OCI-LY7 (cell line): ENCODE measurements at regions not wholly inside any gene's neighbourhood (a gene's known extent, or its start where the extent isn't known, plus 50 kb on each side); places are given as distances from the start of the nearest gene placed in this dataset.

Source experiments
- BruUV-seq: library from RNA; stranded (reverse); fragments of 400-500 nt; replicated peaks from 2 replicates; lab custom pipeline; 2021; lab: Mats Ljungman, UMichigan
- CTCF ChIA-PET: fragments of 300-600 bp; sonication (Branson Sonifier 250); formaldehyde crosslinking; loops from one replicate; lab custom pipeline; 2022; ENCODE audit warnings: antibody characterized with exemption; ENCODE audit not compliant: unreplicated experiment; lab: Charles Lee
- POLR2A ChIA-PET: fragments of 300-600 bp; sonication (Branson Sonifier 250); formaldehyde crosslinking; loops from one replicate; lab custom pipeline; 2022; ENCODE audit warnings: antibody characterized with exemption; lab: Charles Lee
- DNase-seq: peaks from one replicate; pipeline ENCODE4 v3.0.0-alpha.2; 2015; ENCODE audit warnings: low spot score
- H2AFZ ChIP-seq: fragments of 200-600 bp; sonication (generic), shearing (Covaris generic); 2 replicates; pipeline ENCODE4 v1.6.1; 2014; ENCODE audit warnings: mild to moderate bottlenecking, antibody characterized with exemption, low read length, moderate library complexity
- H3K27ac ChIP-seq: fragments of 200-600 bp; sonication (generic); 2 replicates; pipeline ENCODE4 v1.5.1; 2014; ENCODE audit warnings: mixed run types, low read depth, mild to moderate bottlenecking, moderate library complexity, low read length, inconsistent platforms; ENCODE audit not compliant: poor library complexity, severe bottlenecking
- H3K36me3 ChIP-seq: fragments of 200-600 bp; sonication (generic); 2 replicates; pipeline ENCODE4 v1.6.1; 2014; ENCODE audit warnings: mild to moderate bottlenecking, antibody characterized with exemption, low read length, moderate library complexity, mixed read lengths; ENCODE audit not compliant: insufficient read depth
- H3K4me1 ChIP-seq: fragments of 200-600 bp; sonication (generic); 2 replicates; pipeline ENCODE4 v1.5.1; 2014; ENCODE audit warnings: mild to moderate bottlenecking, low read length; ENCODE audit not compliant: insufficient read depth, poor library complexity, severe bottlenecking
- H3K4me2 ChIP-seq: fragments of 200-600 bp; sonication (generic); 2 replicates; pipeline ENCODE4 v1.6.1; 2014; ENCODE audit warnings: mild to moderate bottlenecking, low read length
- H3K4me3 ChIP-seq: fragments of 200-600 bp; sonication (generic); 2 replicates; pipeline ENCODE4 v1.5.1; 2014; ENCODE audit warnings: mild to moderate bottlenecking, low read depth, low read length; ENCODE audit not compliant: poor library complexity, severe bottlenecking
- H3K79me2 ChIP-seq: fragments of 200-600 bp; sonication (generic); 2 replicates; pipeline ENCODE4 v1.6.1; 2016; ENCODE audit warnings: low read depth, mild to moderate bottlenecking, low read length, moderate library complexity, mixed read lengths; ENCODE audit not compliant: insufficient read depth
- H3K9me2 ChIP-seq: fragments of 200-600 bp; sonication (generic); 2 replicates; pipeline ENCODE4 v1.6.1; 2016; ENCODE audit warnings: mild to moderate bottlenecking, low read length, mixed read lengths; ENCODE audit not compliant: insufficient read depth
- H3K9me3 ChIP-seq: fragments of 200-600 bp; sonication (generic); 2 replicates; pipeline ENCODE4 v1.6.1; 2014; ENCODE audit warnings: mild to moderate bottlenecking, mixed run types, low read length, mixed read lengths
- H4K20me1 ChIP-seq: fragments of 200-600 bp; sonication (generic); 2 replicates; pipeline ENCODE4 v1.6.1; 2014; ENCODE audit warnings: mild to moderate bottlenecking, antibody characterized with exemption, low read length, moderate library complexity, mixed read lengths; ENCODE audit not compliant: insufficient read depth
- CTCF ChIP-seq: fragments of 200-600 bp; sonication (generic); conservative IDR thresholded peaks from 2 replicates; pipeline ENCODE4 v1.5.1; 2014; ENCODE audit warnings: mild to moderate bottlenecking, antibody characterized with exemption, low read length, moderate library complexity, mixed read lengths
- EZH2phosphoT487 ChIP-seq: fragments of 200-600 bp; sonication (generic); IDR thresholded peaks from 2 replicates; pipeline ENCODE4 v1.6.1; 2018; ENCODE audit warnings: low read depth, borderline replicate concordance, mild to moderate bottlenecking, mixed run types, antibody characterized with exemption, low read length, moderate library complexity, mixed read lengths
- intact Hi-C: fragments of 100-400 bp; cut with micrococcal nuclease; formaldehyde crosslinking; loops from one replicate; pipeline ENCODE4 v1.10.0; 2022; ENCODE audit not compliant: unreplicated experiment

GRCh38 chr20:51148941-51149340 is 126.0 kb upstream of the KCNG1 start:
- H2AFZ ChIP-seq = no peak overlapping the region
- no peak overlapping the region for H3K4me3 ChIP-seq
- no peaks in the 10 kb centered on the region for H3K36me3 ChIP-seq
- intact Hi-C loops = no loop called here
- no peaks in the 10 kb centered on the region for H3K79me2 ChIP-seq
- peaks cover 5% of the 10 kb centered on the region; the same call in 1 of the 2 replicates for H3K9me3 ChIP-seq
- no peaks in the 10 kb centered on the region for H3K4me1 ChIP-seq
- H3K9me2 ChIP-seq = no peaks in the 10 kb centered on the region
- BruUV-seq = no TSS peak
- TF ChIP-seq EZH2phosphoT487 (no peak), CTCF (no peak)
- no peak for DNase-seq
- no peak overlapping the region for H3K27ac ChIP-seq
- ChIA-PET CTCF (no interaction called here), POLR2A (interaction anchor here (0.5 to 0.9 kb wide), 3 partner anchors 11 to 639 kb away, joined by 3 read pairs; no protein-coding TSS in a partner anchor)
- no peaks in the 10 kb centered on the region for H4K20me1 ChIP-seq
- no peak overlapping the region for H3K4me2 ChIP-seq

GRCh38 chr20:51144476-51144875 is 121.6 kb upstream of the KCNG1 start:
- BruUV-seq = no TSS peak
- Histone ChIP-seq H3K4me2 (no peak overlapping the region), H2AFZ (no peak overlapping the region), H3K36me3 (no peaks in the 10 kb centered on the region), H3K79me2 (no peaks in the 10 kb centered on the region), H3K9me2 (no peaks in the 10 kb centered on the region), H3K9me3 (peaks cover 5% of the 10 kb centered on the region; the same call in 1 of the 2 replicates), H3K27ac (no peak overlapping the region), H3K4me1 (no peaks in the 10 kb centered on the region), H4K20me1 (no peaks in the 10 kb centered on the region), H3K4me3 (no peak overlapping the region)
- DNase-seq = no peak
- TF ChIP-seq CTCF (no peak), EZH2phosphoT487 (no peak)
- intact Hi-C loops = no loop called here
- ChIA-PET CTCF (no interaction called here), POLR2A (interaction anchor here (0.5 kb wide), 1 partner anchor 394 kb away, joined by 6 read pairs; no protein-coding TSS in a partner anchor)

- Histone ChIP-seq H3K9me3 (peaks cover 5% of the 10 kb centered on the region; the same call in 1 of the 2 replicates), H3K79me2 (no peaks in the 10 kb centered on the region), H3K4me3 (no peak overlapping the region), H3K36me3 (no peaks in the 10 kb centered on the region), H3K9me2 (no peaks in the 10 kb centered on the region), H3K4me2 (no peak overlapping the region), H2AFZ (no peak overlapping the region), H3K4me1 (no peaks in the 10 kb centered on the region), H4K20me1 (no peaks in the 10 kb centered on the region), H3K27ac (no peak overlapping the region)
- no TSS peak for BruUV-seq
- ChIA-PET CTCF (no interaction called here), POLR2A (no interaction called here)
- TF ChIP-seq CTCF (no peak), EZH2phosphoT487 (no peak)
- intact Hi-C loops = no loop called here
- DNase-seq = no peak
These were observed 120.7 kb upstream of the KCNG1 start for GRCh38 chr20:51143652-51144051.
